ENCODE measurements at regions not wholly inside any gene's neighbourhood (a gene's known extent, or its start where the extent isn't known, plus 50 kb on each side); places are given as distances from the start of the nearest gene placed in this dataset.

DNA sequence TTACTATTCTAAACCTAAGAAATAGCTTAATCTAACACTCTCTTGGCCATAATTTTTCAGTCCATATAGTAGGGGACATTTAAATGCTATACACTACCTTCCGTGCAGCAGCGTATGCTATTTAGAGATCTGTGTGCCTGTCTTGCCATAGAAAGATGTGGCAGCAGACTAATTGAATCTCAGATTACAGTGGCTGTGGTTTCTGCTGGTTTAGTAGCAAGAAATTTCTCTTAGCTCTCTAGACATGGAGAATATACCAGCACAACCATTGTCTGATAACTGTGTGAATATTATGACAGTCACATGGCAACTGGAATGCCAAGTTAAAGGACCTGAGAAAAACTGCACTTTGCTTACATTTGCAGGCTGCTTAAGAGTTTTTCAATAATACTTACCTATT lies 672.4 kb upstream of the MIR17HG start:
- H3K36me3 Mint-ChIP-seq (ENCODE audit: low read depth): no peaks in the 10 kb centered on the region
- H3K4me1 Mint-ChIP-seq: peaks cover 4% of the 10 kb centered on the region
- peak overlapping the region; percentile 71 for H3K27ac Mint-ChIP-seq
- no peaks in the 10 kb centered on the region for H3K27me3 Mint-ChIP-seq (ENCODE audit: low read depth, poor library complexity)
- DNase-seq: no peak
- no peaks in the 10 kb centered on the region for H3K9me3 Mint-ChIP-seq
- H3K4me3 Mint-ChIP-seq: no peak overlapping the region
- TF ChIP-seq, protein P1, sequence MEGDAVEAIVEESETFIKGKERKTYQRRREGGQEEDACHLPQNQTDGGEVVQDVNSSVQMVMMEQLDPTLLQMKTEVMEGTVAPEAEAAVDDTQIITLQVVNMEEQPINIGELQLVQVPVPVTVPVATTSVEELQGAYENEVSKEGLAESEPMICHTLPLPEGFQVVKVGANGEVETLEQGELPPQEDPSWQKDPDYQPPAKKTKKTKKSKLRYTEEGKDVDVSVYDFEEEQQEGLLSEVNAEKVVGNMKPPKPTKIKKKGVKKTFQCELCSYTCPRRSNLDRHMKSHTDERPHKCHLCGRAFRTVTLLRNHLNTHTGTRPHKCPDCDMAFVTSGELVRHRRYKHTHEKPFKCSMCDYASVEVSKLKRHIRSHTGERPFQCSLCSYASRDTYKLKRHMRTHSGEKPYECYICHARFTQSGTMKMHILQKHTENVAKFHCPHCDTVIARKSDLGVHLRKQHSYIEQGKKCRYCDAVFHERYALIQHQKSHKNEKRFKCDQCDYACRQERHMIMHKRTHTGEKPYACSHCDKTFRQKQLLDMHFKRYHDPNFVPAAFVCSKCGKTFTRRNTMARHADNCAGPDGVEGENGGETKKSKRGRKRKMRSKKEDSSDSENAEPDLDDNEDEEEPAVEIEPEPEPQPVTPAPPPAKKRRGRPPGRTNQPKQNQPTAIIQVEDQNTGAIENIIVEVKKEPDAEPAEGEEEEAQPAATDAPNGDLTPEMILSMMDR (IDR thresholded peaks at IDR 0.05): no peak

DNA sequence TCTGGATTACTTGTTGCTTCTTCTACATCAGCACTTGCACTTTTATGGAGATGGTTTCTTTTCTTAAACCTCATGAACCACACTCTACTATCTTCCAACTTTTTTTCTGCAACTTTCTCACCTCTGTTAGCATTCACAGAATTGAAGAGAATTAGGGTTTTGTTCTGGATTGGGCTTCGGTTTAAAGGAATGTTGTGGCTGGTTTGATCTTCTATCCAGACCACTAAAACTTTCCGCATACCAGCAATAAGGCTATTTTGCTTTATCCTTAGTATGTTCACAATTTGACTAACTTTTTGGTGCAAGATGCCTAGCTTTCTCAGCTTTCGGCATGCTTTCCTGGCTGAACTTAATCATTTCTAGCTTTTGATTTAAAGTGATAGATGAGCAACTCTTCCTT lies 666.7 kb upstream of the MIR17HG start:
- no peak overlapping the region for H3K4me3 Mint-ChIP-seq
- peaks cover 3% of the 10 kb centered on the region for H3K4me1 Mint-ChIP-seq
- no peaks in the 10 kb centered on the region for H3K27me3 Mint-ChIP-seq (ENCODE audit: low read depth, poor library complexity)
- no peak for DNase-seq
- no peaks in the 10 kb centered on the region for H3K9me3 Mint-ChIP-seq
- no peak overlapping the region for H3K27ac Mint-ChIP-seq
- TF ChIP-seq, protein P1 (IDR thresholded peaks at IDR 0.05): no peak
- no peaks in the 10 kb centered on the region for H3K36me3 Mint-ChIP-seq (ENCODE audit: low read depth)

DNA sequence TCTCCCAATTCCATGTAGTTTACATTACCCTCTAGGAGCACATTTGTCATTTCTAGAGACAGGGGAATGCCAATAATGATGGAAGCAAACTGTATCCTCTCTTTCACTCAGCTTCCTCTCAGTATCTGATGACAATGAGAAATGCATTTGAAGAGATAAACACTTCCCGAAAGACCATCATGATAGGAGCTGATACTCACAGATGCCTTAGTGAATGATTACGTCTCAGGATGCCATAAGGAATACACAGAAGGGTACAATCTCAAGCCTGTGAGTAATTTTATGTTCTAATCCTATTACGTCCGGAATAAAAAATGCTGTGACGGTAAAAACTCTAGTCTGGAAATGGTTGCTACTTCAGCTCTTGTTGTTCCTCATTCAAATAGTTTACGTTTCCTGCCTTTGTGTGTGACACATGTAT lies 663.8 kb upstream of the MIR17HG start:
- TF ChIP-seq, protein P1 (IDR thresholded peaks at IDR 0.05): no peak
- DNase-seq: no peak

DNA sequence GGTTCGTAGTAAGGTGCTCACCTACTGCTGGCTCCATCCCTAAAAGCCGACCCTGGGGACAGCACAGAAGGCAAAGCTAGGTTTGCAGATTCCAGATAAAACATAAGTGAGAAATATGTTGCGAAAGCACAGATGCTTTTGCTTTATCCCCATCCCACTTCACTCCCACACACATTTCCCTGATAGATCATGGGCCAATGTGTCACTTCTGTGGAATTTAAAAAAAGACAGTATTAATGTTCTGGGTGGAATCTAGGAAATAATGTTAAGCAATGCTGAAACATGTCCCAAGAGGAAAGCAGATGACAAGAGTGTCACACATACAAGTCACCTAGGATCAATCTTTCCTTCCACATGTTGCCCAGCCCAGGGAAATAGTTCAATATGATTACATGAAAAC lies 661.0 kb upstream of the MIR17HG start:
- no peaks in the 10 kb centered on the region for H3K9me3 Mint-ChIP-seq
- H3K27me3 Mint-ChIP-seq (ENCODE audit: low read depth, poor library complexity): no peaks in the 10 kb centered on the region
- no peak overlapping the region for H3K4me3 Mint-ChIP-seq
- no peaks in the 10 kb centered on the region for H3K4me1 Mint-ChIP-seq
- no peaks in the 10 kb centered on the region for H3K36me3 Mint-ChIP-seq (ENCODE audit: low read depth)
- no peak overlapping the region for H3K27ac Mint-ChIP-seq
- TF ChIP-seq, protein P1 (IDR thresholded peaks at IDR 0.05): no peak
- no peak for DNase-seq

More for the DNA sequence above, 663.8 kb upstream of the MIR17HG start:
- Mint-ChIP-seq H3K36me3 (ENCODE audit: low read depth) (no peaks in the 10 kb centered on the region), H3K4me1 (no peaks in the 10 kb centered on the region), H3K27ac (no peak overlapping the region), H3K27me3 (ENCODE audit: low read depth, poor library complexity) (no peaks in the 10 kb centered on the region), H3K9me3 (no peaks in the 10 kb centered on the region), H3K4me3 (no peak overlapping the region)

DNA sequence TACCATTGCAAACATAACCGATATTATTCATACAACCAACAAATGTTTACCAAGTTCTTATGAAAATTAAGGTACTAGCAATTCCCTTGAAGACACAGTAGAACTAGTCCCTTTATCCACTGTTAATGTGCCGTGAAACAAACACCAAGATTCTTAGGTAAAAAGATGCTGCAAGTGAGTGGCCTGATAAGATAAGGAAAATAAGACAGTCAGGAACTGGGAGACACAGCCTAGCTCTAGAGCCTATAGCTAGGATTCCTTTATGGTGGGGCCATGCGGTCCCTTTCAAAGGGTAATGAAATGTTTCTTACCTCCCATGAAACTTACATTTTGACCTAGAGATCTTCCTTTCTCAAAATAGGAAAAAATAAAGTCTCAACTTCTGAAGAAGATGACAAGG lies 658.4 kb upstream of the MIR17HG start:
- no peak overlapping the region for H3K4me3 Mint-ChIP-seq
- H3K9me3 Mint-ChIP-seq: no peaks in the 10 kb centered on the region
- TF ChIP-seq, protein P1 (IDR thresholded peaks at IDR 0.05): no peak
- DNase-seq: no peak
- no peaks in the 10 kb centered on the region for H3K36me3 Mint-ChIP-seq (ENCODE audit: low read depth)
- H3K4me1 Mint-ChIP-seq: no peaks in the 10 kb centered on the region
- H3K27ac Mint-ChIP-seq: no peak overlapping the region
- no peaks in the 10 kb centered on the region for H3K27me3 Mint-ChIP-seq (ENCODE audit: low read depth, poor library complexity)

DNA sequence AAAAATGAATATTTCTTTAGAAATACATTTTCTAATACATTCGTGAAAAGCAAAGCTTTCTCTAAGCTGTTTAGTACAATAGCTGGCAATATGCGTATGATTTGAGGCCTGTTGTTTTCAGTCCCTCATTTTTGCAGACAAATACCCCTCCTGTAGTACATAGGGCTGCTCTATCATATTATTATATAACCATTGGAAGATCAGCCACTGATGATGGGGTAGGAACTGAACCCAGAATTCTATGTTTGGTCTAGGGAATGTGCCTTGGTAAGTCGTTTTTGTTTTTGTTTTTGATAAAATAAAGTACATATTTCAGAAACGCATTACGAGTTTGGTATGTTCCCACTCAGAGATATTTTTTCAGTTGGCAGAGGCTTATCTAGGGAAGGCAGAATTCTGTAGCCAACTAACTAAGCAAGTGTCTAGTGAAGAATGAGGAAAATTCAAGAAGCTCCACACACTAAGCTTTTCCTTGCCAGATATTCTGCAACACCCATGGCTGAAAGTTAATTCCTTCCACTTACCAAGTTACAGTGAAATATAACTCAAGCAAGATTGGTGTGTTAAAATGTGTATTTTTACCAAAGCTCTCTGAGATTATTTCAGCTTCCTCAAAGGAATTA lies 656.9 kb upstream of the MIR17HG start:
- DNase-seq: no peak
- Mint-ChIP-seq H3K9me3 (no peaks in the 10 kb centered on the region), H3K4me1 (no peaks in the 10 kb centered on the region), H3K27ac (no peak overlapping the region), H3K27me3 (ENCODE audit: low read depth, poor library complexity) (no peaks in the 10 kb centered on the region), H3K36me3 (ENCODE audit: low read depth) (no peaks in the 10 kb centered on the region), H3K4me3 (no peak overlapping the region)
- TF ChIP-seq, protein P1 (IDR thresholded peaks at IDR 0.05): no peak
